Mesothelial cell of epicardium (in vitro differentiated cells): ENCODE measurements at regions not wholly inside any gene's neighbourhood (a gene's known extent, or its start where the extent isn't known, plus 50 kb on each side); places are given as distances from the start of the nearest gene placed in this dataset.

ENCODE experiments used
- DNase-seq, 2 experiments: peaks; one replicate each; pipeline ENCODE4 v3.0.0; 2021; ENCODE audit warnings: low spot score in 2 of 2; ENCODE audit not compliant: unreplicated experiment in 2 of 2
- H3K27ac Mint-ChIP-seq: 2 replicates; pipeline ENCODE4 v1.8.0; 2021; ENCODE audit warnings: mixed read lengths
- H3K27me3 Mint-ChIP-seq: 2 replicates; pipeline ENCODE4 v1.8.0; 2021; ENCODE audit warnings: low read depth, mixed read lengths
- H3K36me3 Mint-ChIP-seq: 2 replicates; pipeline ENCODE4 v1.8.0; 2021; ENCODE audit warnings: mixed read lengths
- H3K4me1 Mint-ChIP-seq: 2 replicates; pipeline ENCODE4 v1.8.0; 2021; ENCODE audit warnings: mixed read lengths
- H3K4me3 Mint-ChIP-seq: 2 replicates; pipeline ENCODE4 v1.8.0; 2021; ENCODE audit warnings: mild to moderate bottlenecking, moderate library complexity, mixed read lengths
- H3K9me3 Mint-ChIP-seq: 2 replicates; pipeline ENCODE4 v1.8.0; 2021; ENCODE audit warnings: mixed read lengths
- TF ChIP-seq, protein P1 (sequence below): fragments of 200-600 bp; sonication (generic); IDR thresholded peaks from one replicate; pipeline ENCODE4 v1.5.0; 2021; ENCODE audit warnings: antibody characterized with exemption; ENCODE audit not compliant: unreplicated experiment

DNA sequence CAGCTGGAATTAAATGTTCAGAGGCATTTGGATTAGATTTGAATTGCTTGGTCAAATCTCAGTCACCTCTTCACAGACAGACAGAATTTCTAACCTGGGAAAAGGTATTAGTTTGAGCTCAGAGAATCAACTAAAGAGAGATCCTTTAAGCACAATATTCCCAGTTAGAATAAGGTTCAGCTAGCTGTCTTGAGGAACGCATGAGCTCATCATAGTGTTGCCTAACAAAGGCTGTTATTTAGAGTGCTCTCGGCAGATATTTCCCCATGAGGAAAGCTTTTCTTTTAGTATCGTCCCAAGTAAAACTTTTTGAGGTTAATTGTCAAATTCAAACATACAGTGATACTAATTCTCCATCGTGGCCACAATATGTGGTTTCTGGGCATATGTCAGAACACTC, 269.9 kb downstream of the HLX start:
- H3K9me3 Mint-ChIP-seq = peaks cover 28% of the 10 kb centered on the region
- no peak overlapping the region for H3K27ac Mint-ChIP-seq
- no peak for DNase-seq
- H3K4me1 Mint-ChIP-seq = no peaks in the 10 kb centered on the region
- H3K4me3 Mint-ChIP-seq = no peak overlapping the region
- TF ChIP-seq, protein P1, sequence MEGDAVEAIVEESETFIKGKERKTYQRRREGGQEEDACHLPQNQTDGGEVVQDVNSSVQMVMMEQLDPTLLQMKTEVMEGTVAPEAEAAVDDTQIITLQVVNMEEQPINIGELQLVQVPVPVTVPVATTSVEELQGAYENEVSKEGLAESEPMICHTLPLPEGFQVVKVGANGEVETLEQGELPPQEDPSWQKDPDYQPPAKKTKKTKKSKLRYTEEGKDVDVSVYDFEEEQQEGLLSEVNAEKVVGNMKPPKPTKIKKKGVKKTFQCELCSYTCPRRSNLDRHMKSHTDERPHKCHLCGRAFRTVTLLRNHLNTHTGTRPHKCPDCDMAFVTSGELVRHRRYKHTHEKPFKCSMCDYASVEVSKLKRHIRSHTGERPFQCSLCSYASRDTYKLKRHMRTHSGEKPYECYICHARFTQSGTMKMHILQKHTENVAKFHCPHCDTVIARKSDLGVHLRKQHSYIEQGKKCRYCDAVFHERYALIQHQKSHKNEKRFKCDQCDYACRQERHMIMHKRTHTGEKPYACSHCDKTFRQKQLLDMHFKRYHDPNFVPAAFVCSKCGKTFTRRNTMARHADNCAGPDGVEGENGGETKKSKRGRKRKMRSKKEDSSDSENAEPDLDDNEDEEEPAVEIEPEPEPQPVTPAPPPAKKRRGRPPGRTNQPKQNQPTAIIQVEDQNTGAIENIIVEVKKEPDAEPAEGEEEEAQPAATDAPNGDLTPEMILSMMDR = no peak
- peaks cover 2% of the 10 kb centered on the region for H3K36me3 Mint-ChIP-seq
- H3K27me3 Mint-ChIP-seq = peaks cover 9% of the 10 kb centered on the region

DNA sequence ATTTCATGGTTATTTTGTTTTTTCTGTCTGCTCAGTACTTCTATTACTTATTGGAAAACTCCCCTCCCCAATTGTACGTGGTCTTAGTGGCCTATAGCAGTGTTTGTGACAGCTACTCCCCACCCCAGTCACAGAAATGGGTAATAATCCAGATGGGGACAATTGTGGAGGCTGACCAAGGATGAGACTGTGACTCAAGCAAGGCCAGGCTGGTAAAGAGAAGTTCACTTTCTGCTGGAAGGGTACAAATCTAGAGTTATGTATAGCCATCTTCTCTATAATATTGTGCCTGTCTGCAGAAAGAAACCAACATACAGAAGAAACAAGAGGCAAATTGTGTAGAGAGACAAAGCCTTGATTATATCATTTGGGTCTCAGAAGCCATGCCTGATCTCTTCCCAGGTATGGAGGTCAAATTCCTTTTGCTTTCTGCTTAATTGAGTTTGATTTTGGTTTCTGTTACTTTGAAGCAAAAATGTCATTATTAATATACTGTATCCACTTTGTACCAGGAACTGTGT, 270.4 kb downstream of the HLX start:
- H3K27me3 Mint-ChIP-seq = peaks cover 9% of the 10 kb centered on the region
- H3K4me3 Mint-ChIP-seq = no peak overlapping the region
- H3K27ac Mint-ChIP-seq = no peak overlapping the region
- H3K9me3 Mint-ChIP-seq = peaks cover 25% of the 10 kb centered on the region
- TF ChIP-seq, protein P1 = no peak
- DNase-seq = no peak
- H3K4me1 Mint-ChIP-seq = no peaks in the 10 kb centered on the region
- peaks cover 2% of the 10 kb centered on the region for H3K36me3 Mint-ChIP-seq

DNA sequence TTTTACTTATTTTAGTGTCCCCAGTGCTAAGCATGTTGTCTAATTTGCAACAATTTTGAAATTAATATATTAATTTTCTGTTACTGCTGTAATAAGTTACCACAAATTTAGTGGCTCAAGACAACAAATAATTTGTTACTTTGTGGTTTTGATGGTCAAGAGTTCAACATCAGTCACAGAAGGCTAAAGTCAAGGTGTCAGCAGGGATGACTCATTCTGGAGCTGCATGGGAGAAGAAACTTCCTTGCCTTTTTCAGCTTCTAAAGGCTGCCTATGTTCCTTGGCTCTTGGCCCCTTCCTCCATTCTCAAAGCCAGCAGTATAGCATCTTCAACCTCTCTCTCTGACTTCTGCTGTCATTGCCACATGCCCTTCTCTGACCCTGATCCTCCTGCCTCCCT, 271.8 kb downstream of the HLX start:
- Mint-ChIP-seq H3K27me3 (peaks cover 9% of the 10 kb centered on the region), H3K4me1 (peaks cover 7% of the 10 kb centered on the region), H3K27ac (no peak overlapping the region), H3K4me3 (no peak overlapping the region), H3K9me3 (peaks cover 13% of the 10 kb centered on the region), H3K36me3 (no peaks in the 10 kb centered on the region)
- TF ChIP-seq, protein P1 = no peak
- DNase-seq = no peak

DNA sequence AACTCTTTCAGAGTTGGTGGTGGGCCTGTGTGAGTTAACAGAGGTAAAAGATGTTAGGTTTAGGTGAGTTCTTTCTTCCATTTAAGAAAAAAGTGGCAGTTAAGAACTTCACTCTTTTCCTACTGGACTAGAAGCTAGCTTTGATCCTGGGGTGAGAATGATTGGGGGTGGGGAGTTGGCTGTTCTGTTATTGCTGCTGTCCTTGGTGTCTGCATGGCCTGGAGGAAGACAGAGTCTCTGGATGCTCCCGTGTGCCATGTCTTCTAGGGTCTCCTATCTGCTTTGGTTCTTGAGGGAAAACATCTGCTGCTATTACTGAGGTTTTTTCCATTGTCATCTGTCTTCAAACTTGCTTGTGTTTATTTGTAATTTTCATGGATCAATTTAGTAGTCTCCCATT, 275.7 kb downstream of the HLX start:
- Mint-ChIP-seq H3K27ac (no peak overlapping the region), H3K4me3 (no peak overlapping the region), H3K36me3 (no peaks in the 10 kb centered on the region), H3K4me1 (peaks cover 7% of the 10 kb centered on the region), H3K9me3 (peaks cover 4% of the 10 kb centered on the region), H3K27me3 (peaks cover 11% of the 10 kb centered on the region)
- DNase-seq = no peak
- TF ChIP-seq, protein P1 = no peak

DNA sequence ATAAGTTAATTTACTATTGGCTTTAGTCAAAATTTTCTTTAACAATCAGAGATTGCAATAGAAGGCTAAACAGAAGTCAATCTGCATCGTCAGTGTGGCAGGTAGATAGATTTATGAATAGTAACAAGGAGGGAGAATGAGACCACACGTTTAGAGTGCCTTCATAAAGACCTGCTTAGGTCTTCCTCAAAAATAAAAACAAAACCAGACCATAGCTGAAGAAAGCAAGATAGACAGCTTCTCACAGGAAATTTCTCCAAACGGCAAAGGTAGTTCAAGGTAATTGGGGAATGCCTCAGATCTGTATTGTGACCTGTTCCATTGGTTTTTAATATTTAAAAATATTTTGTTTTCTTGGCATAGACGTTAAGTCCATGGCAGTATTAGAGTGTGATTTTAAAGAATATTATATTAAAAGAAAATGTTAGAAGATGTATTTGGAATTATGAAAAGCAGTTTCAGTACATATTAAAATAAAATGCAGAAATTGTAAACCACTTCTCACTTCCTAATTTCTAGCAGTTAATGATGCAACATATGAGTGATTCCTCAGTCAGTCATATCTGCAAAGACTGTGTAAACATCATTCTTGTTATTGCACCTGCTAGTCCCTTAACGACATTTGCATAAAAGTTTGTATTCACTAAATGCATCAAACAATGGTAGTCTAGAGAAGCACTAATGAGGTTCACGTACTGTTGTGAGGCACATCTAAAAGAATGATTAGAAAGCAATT, 278.0 kb downstream of the HLX start:
- Mint-ChIP-seq H3K9me3 (no peaks in the 10 kb centered on the region), H3K27me3 (peaks cover 11% of the 10 kb centered on the region), H3K4me1 (peaks cover 7% of the 10 kb centered on the region), H3K4me3 (no peak overlapping the region), H3K36me3 (no peaks in the 10 kb centered on the region), H3K27ac (no peak overlapping the region)
- TF ChIP-seq, protein P1 = no peak
- DNase-seq = no peak
